ENCODE measurements at regions not wholly inside any gene's neighbourhood (a gene's known extent, or its start where the extent isn't known, plus 50 kb on each side); places are given as distances from the start of the nearest gene placed in this dataset.

DNA sequence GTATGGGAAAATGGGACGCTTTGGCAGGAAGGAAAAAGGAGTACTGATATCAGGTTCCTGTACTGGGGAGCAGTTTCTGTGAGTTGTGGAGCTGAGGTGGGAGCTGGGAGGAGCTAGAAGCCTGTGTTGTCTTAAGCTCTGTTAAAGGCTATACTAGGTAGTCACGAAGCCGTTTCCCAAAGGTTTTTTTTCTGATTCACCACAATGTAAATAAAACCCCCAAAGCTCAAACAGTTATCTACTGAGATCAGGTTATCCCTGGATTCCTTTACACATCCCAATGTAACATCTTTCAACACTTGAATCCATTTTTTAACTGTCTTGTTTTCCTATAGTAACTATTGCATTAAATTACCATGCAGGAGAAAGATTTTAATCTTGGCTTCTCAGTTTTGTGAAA, 297.4 kb upstream of the SFRP2 start:
- DNase-seq: no peak

DNA sequence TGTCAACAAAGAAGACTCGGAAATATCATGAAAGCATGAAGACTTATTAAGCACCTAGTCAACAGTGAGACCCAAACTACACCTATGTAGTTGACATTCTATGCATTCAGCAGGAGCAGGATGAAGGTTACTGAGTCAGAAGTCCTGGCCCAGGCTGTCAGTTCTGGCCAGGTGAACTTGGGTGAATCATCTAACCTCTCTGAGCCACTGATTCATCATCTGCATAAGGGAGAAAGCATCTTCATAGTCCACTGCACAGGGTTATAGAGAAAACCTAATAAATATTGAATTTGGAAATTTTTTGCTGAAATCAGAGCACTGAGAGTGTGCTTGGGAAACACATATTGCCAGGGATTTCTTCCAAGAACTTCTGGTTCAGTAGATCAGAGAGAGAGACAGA, 296.0 kb upstream of the SFRP2 start:
- DNase-seq: no peak

DNA sequence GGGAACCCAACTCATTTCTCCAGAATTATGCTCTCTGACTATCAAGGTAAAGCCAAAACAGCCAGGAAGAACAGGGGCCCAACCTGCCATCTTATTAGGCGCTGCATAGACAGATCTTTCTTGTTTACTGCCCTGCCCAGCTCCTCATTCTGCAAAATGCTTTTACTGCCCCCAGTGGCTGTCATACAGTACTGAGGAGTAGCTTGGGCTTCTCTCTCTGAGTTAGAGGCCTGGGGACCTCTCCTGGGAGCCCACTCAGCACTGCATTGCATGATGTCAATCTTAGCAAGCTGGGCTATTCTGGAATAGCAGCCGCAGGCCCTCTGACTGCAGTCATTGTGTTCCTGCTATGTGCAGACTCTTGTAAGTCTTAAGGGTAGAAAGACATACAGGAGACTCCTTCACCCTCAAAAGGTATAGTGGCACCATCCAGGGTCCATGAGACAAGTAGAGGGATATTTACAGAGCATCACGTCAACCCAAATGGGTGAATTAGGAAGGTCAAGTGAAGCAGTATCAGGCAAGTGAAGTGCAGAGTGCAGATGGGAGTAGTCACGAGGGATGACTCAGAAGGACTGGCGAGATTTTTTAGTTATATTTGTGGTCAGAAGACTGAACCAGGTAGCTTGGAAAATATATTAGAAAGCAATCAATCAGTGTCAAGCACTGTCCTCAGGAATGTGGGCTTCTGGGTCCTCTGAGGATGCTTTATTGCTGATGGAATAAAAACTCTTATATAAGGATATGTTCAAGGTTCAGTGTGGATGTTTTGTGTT, 294.1 kb upstream of the SFRP2 start:
- DNase-seq: no peak

DNA sequence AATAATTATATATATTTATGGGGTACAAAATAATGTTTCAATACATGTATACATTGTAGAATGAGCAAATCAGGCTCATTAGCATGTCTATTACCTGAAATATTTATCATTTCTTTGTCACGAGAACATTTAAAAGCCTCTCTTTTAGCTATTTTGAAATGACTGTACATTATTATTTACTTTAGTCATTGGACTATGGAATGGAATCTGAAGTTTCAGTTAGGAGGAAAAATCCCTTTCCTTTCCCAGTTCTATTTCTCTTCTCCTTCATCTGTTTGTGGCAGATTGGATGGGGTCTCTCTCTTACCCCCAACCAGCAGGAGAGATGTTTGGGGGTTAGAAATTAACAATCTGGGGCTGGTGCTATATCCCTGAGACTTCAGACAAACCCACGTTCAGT, 292.5 kb upstream of the SFRP2 start:
- no peak for DNase-seq

DNA sequence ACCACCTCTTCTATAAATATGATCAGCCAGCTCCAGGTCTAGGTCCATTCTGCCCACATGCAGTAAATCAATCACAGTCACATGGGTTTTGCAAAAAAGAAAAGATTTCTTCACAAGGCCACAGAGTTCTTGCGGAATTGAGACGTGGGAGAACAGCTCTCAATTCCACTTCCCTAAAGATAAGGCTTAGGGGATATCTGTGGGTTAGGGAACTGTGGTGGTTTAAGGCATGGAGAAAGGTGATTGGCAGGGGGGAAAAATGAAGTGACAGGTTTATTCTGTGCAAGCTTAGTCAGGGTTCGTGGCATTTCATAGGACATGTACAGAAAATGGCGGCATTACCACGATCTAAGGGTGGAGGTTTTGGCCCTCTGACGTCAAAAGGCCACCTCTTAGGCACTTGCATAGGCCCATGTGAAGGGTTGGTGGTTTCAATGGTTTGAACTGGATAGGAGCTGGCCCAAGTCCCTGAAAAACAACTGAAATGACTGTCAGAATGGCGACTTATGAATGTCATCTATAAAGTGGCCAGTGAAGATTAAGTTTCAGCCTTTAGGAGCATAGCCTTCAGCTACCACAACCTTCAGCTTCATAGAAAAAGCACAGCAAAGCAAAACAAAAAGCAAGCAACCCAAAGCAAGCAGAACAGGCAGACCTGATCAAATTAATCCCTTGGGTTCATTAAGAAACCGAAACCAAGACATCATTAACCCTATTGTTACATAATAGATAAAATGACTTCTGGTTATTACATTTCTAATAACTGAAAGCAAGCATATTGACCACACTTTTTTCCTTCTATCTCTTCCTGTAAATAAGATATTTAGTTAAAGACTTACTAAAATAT, 289.8 kb upstream of the SFRP2 start:
- no peak for DNase-seq

DNA sequence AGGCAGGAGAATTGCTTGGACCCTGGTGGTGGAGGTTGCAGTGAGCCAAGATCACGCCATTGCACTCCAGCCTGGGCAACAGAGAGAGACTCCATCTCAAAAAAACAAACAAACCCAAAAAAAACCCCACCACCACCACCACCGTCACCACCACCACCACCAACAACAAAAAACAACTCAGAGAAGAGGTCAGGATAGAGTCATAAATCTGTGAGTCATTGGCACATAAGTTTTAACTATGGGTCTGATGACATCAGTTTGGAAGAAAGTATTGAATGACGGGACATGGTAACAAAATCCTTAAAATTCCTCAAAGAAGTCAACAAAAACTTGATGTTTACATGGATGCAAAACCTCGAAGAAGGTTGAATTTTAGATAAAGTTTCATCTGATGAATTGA, 288.0 kb upstream of the SFRP2 start:
- DNase-seq: no peak

DNA sequence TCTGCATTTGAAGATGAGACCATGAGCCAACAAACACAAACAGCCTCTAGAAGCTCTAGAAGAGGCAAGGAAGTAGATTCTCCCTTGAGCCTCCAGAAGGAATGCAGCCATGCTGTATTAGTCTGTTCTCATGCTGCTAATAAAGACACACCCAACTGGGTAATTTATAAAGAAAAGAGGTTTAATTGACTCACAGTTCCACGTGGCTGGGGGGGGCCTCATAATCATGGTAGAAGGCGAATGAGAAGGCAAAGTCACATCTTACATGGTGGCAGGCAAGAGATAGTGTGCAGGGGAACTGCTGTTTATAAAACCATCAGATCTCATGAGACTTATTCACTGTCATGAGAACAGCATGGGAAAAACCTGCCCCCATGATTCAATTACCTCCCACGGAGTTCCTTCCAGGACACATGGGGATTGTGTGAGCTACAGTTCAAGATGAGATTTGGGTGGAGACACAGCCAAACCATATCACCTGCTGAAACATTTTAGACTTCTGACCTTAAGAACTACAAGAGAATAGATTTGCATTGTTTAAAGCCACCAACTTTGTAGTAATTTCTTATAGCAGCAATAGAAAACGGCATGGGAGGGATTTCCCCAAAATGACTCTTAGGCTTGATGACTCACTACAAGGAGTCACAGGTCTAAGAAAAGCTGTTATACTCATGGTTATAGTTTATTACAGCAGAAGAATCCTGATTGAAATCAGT, 284.4 kb upstream of the SFRP2 start:
- no peak for DNase-seq

DNA sequence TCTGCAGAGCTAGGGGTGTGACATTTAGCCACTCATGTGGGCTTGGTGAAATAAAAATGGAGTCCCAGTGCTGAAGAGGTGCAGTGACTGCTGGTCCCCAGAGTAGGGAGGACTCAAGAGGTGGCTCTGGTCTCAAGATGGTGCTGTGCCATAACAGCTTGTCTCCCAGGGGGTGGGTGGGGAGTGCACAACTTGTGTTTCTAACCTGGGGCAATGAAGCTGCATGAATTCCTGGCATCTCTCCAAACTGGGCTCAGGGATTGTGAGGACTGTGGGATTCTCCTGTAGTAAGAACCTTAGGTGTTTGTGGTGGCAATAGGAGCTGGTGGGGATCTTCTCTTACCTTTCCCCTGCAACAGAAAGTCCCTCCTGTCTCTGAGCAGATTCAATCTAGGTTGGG, 278.9 kb upstream of the SFRP2 start:
- no peak for DNase-seq

DNA sequence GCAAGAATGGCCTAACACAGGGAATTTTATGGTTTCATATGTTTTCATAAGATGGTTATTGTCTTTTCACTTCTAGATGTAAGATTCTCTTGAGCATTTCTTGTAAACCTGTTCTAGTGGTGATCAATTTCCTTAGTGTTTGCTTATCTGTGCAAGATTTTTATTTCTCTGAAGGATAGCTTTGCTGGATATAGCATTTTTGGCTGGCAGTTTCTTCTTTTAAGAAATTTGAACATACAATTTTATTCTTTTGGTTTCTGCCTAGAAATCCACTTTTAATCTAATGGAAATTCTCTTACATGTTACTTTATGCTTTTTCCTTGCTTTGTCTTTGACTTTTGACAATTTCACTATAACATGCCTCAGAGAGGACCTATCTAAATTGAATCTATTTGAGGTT, 276.5 kb upstream of the SFRP2 start:
- no peak for DNase-seq

DNA sequence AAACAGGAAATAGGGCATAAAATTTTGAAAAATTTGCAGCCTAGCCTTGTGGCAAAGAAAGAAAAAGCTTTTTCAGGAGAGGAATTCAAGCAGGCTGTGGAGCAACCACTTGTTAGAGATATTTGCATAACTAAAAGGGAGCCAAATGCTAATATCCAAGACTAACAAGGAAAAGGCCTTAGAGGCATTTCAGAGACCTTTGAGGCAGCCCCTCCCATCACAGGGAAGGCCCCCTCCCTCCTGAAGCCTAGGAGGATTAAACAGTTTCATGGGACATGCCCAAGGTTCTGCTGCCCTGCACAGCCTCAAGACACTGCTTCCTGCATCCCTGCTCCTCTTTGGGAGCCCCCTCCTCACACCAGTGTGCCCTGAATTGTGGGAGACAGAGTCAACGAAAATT, 275.4 kb upstream of the SFRP2 start:
- no peak for DNase-seq

DNA sequence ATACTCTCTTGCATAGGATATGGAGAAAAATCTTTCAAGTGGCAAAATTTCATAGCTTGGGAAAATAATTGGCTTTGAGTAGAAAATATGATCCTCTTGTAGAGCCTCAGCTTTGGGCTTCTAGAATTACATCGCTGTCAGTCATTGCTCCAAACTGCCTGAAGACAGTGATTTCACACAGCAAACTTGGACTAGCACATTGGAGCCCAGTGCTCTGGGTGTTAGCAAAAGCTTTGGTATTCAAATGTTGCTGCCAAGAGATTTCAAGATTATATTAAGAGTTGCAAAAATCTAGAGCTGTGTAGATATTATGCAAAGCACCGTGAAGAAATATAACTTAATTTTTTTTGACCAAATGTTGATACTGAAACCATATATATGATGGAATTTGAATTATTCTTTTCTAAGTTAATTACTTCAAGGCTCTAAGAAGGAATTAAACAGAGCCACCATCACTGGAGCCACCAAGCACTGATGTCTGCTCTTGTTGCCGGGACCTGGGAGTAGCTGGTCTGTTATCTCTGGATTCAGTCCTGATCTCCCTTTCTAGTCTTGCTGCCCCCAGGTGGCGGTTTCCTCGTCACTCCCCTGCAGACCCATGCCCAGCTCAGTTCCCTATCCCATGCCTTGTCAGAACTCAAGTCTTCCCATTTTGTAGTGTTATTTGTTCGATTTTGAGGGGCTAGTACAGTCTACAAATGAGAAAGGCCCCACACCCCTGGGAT, 260.7 kb upstream of the SFRP2 start:
- DNase-seq: no peak

DNA sequence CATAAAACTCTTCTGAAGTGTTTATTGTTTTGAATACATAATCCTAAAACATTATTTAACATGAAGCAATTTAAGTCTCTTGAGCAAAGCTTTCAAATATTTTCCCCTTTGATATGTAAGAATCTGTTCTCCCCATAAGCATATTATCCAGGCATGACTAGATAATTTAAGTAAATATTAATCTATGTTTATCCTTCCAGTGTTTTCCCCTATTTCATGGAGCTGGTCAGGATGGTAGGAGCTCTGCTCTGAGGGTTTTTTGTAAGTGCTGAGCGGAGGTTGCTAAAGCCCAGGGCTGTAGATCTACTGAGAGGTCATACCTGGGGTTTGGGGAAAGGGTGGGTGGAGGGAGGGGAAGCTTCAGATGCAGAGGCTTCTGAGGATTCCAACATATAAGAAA, 258.9 kb upstream of the SFRP2 start:
- no peak for DNase-seq

DNA sequence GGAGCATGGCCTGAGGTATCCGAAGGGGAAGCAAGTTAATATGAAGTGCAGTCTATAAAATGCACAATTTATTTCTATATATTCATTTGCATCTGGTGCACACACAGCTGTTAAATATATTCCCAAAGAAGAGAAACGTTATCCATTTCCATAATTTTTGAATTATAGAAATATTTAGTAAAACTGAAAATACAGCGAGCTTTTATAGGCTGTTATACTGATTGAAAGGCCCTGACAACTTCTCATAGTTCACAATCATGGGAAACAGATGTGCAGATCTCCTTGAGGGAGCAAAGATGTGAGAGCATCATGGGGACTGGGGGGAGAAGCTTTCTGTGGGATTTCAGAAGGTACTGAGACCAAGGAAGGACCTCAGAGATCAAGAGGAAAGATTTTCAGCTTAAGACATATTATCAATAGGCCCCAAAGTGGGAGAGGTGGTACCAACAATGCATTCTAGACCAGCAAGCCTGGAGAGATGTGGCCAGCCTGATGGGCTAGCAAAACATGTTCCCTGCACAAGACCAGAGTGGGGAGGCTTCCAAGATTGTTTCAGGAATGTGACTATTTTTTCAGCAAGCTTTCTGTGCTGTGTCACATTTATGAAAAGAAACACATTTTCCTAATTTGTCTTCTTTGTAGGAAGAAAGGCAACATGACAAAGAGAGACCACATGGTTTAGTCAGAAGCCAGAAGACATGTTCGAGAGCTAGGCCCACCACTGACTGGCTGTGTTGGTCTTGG, 256.0 kb upstream of the SFRP2 start:
- no peak for DNase-seq

DNA sequence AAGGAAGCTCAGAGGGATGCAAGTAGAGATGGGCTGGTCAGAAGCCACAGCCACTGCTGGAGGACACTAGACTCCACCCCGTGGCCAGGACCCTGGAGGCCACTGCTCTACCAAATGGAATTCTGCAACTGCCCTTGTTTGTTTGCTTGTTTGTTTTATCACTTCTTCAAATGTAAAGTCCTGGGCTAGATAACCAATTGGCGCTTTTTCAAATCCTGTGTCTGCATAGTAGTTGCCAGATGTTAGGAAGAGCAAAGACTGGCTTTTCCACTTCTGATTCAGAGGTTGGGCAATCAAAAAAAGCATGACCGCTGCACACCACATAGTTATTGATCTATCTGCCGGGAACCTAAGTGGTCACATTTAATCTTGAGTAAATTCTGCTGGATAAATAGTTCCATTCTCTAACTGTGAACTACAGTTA, 255.2 kb upstream of the SFRP2 start:
- DNase-seq: no peak

DNA sequence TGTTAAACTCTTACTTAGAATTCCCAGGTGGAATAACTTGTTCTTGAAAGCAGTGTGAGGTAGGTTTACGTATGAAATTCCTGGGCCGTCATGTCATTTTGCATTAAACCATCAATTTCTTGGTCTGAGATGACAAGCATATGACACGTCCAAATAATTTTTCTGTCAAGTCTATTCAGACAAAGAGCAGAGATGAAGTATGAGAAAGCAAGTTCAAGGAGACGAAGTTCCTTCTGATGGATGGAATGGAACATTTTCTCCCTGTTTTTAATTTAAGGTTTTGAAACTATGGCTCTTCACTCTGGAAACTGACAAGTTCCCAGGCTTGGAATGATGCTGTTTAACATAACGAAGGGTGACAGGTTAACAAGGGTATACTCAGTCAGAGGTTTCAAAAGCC, 252.8 kb upstream of the SFRP2 start:
- no peak for DNase-seq

DNA sequence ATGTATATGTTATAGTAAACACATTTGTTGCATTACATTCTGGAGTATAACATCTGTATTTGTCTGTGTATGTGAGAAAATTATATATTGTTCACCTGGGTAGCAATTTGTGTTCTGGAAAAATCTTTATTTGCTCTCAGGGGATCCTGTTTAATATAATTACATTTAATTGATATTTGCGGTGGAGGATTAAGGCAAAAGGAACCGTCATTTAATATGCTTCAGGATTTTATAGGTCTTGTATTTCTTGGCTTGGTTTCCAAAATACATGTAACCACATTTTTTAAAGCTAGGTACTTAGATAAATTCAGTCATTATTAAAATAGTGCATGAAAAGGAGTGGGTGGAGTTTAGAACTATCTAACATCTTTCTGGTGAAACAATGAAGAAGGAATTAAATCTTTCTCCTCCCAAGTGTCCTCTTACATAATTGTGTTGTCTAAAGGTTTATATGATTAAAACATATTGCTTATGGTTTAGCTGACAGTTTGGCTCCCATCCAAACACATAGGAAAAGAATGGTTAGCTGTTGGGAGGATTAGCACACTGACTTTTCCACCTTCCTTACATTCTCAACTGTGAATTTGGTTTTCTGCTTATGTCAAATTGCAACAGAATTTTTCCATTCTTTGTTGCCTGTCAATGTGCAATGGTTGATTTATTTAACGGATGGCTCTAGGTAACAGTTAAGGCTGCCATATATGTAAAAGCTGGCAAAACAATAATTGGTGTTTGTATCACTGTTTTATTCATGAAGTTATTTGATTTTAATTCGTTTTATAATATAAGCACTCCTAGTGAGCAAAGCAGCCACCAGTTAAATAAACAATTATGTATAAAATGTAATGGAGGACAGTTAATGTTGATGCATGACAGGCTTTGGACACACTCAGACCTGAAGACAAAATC, 250.8 kb upstream of the SFRP2 start:
- DNase-seq: no peak

DNA sequence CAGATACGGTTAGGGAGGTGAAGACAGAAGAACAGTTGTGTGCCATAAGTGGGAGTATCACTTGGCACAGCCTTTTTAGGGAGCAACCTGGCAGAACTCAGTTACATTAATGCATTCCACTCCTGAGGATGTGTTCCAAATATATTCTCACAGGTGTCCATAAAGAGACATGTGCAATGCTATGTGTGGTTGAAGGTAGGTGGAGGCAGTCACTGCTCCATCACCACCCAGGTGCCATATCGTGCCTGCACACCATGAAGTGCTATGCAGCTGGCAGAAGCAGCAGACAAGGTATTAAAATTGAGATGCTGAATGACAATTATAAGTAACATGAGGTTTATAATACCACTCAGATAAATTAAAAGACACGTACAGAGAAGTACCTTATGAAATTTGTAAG, 248.0 kb upstream of the SFRP2 start:
- no peak for DNase-seq

DNA sequence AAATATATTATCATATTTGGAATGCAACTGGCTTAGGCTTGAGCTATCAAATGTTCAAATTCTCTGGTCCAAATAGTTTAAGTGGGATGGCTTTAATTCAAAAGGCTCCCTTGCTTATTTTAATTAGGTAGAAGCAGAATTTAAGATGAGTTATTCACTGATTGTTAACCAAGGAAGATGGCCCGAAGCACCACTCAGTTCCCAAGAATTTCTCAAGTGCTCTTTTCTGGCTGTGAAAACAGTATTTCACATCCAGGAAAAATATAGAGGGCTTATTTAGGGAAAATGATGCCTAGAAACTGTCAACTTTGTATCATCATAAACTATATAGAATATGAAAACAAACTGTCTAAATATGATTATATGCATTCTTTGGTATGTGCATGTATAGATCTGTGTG, 246.5 kb upstream of the SFRP2 start:
- DNase-seq: no peak

DNA sequence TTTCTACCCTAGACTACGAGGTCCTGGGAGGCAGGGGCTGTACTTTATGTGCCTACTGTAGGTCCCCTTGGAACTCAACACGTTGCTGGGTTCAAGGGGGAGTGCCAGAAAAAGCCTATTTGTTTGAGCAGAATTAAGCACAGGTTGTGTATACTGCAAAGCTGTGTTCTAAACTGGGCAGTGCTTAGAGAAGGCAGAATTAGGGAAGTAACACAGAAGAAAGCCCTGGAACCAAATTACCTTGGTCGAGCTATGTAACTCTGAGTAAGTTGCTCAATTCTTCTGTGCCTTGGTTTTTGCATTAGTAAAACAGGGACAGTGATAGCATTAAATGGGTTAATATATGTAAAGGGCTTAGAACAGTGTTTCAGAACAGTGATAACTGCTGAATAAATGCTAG, 245.0 kb upstream of the SFRP2 start:
- DNase-seq: no peak

DNA sequence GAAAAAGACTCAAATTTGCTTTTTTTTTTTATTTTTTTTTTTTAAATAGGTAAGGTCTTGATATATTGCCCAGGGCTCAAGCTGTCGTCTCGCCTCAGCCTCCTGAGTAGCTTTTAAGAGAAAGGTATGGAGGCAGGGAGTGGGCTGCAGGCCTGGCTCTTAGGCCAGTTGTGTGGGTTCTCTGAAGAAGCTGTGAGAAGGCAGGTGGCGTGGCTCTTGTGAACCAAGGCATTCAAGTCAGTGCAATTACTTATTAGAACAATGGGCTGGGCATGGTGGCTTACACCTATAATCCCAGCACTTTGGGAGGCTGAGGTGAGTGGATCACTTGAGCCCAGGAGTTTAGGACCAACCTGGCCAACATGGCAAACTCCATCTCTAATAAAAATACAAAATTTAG, 244.0 kb upstream of the SFRP2 start:
- DNase-seq: no peak

DNA sequence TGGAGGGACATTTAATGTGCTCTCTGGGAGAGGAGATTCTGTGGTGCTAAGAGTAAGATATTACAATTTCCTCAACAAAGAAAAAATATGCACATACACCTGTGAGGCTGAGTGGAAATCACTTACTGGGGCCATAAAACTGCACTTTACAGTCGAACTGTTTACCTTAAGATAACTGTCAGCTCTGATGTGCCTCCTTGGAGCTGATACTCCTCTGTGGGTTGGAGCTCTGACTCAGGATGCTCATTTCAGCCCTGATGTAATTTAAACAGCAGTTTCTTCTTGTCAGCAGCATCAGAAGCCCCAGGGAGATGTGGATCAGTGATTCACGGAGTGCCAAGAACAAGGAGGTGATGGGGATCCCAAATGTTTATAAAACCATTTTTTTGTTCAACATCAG, 241.9 kb upstream of the SFRP2 start:
- no peak for DNase-seq

Measured in right forelimb (tissue), 1 donor.